Stimulated activated CD8-positive, alpha-beta memory T cell treated with anti-CD3 and anti-CD28 coated beads, Interleukin-12 subunit alpha, Interleukin-12 subunit beta, amount 100 ng/mL, for 4 hours (primary cell): ENCODE measurements at regions not wholly inside any gene's neighbourhood (a gene's known extent, or its start where the extent isn't known, plus 50 kb on each side); places are given as distances from the start of the nearest gene placed in this dataset.

Source experiments
- DNase-seq: peaks from one replicate; pipeline ENCODE4 v3.0.0-alpha.2; 2020; ENCODE audit warnings: low read depth

DNA sequence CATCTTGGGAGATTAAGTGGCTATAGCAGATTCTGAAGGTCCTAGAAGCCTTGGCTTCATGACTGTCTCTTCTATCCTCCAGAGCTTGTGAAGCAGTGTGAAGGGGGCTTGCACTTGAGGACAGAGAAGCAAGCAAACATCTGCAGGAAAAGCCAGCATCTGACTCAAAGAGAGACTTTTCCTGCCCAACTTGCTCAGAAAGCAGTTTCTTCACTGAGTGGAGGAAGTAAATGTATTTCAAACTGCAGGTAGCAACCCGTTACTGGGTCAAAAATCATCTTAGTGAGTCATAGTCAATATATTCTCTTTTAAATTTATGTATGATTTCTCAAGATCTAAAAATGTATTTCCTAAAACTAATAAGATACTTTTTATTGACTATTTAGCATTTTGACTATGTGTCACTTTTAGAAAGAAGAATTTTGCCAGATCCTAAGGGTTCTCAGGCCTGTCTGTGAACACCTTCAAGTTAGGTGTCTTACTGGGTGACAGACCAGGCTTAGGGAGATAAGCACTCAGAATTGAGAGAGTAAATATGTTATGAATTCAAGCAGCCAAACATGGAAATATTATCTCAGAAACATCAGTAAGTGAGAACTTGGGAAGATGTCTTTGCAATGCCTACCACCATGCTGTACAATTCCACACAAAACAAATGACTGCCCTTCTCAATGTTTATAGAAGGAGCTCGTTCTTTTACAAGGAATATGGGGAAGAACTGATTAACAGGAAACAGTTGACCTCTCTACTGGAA lies 72.6 kb upstream of the DMAC1 start:
- no peak for DNase-seq

DNA sequence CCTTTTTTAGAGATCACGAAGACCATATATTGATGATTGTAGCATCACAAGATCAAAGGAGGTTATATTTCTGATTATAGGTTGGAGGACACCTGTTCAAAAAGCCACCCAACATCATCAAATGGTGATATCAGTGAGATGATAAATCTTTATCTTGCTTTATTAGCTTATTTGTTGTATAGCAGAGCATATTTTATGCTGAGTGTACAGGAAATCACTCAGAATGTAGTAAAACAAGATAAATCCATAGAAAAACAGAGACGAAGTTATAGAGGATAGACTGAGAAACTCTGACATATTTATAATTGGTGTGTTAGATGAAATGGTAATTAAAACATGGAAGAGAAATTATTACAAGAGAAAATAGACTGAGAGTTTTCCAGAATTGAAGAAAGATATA lies 69.8 kb upstream of the DMAC1 start:
- no peak for DNase-seq

DNA sequence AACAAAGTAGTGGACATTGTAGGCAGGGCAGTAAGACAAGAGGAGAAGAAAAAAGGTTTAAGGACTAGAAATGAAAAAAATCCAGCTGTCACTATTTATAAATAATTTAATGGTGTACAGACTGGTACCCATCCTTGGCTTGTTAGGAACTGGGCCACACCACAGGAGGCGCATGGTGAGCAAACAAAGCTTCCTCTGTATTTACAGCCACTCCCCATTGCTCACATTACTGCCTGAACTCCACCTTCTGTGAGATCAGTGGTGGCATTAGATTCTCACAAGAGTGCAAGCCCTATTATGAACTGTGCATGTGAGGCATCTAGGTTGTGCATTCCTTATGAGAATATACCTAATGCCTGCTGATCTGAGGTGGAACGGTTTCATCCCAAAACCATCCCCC lies 62.6 kb upstream of the DMAC1 start:
- no peak for DNase-seq

DNA sequence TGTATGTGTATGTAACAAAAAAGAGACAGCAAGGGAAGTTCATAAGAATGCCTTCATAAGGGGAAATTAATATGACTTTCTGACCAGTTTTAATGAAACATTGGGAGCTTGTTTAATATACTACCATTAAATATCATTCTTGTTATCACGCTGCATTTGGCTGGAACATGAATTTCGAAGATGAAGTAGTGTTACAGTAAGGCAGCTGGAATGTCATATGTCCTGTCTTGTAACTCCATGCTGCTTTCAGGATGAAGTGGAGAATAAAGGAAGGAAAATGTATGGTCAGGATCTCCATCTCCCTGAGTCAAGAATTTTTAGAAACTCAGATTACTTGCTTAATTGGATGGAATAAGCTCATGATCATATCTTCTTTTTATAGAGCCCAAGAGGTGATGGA lies 61.5 kb upstream of the DMAC1 start:
- DNase-seq, result no peak

DNA sequence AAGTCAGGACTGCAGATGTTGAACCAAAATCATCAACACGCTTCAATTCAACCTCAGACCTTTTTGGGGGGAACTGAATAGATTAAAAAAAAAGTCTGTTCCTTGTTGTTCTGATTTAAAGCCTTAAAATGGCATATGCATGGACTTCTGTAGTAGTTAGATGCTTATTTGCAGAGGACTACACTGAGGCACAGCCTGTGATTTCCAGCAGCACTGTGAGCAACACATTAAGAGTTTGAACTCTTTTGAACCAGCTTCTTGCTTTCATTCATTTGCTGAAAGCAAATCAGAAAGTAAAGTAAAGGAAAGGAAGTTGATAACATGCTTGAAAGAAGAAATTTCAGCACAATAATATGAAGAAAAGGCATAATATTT lies 60.7 kb upstream of the DMAC1 start:
- no peak for DNase-seq

DNA sequence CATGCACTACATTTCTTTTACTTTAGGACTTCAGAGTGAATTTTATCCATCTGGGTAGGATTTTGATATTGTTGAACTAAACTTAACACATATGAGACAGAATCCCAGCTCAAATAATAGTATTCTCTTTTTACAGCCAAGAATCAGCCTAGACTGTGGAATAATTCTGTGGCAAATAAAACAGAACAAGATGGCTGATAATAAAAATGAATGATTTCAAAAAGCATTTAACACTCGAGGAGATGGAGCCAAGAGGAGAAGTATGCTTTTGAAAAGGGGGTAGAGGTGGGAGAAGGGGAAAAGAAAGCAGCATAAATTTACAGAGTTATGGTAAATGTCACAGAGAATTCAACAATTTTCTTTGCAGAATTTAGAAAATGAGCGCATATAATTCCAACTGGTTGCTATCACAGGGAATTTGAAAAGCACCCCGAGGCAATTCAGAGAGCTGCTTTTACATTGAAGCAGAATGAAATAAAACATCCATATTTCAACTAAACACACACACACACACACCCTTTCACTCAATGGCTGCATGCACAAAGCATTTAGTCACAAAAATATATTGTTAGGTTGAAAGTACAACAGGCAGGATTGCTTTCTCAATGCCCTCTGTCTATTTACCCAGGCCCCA lies 60.2 kb upstream of the DMAC1 start:
- no peak for DNase-seq

DNA sequence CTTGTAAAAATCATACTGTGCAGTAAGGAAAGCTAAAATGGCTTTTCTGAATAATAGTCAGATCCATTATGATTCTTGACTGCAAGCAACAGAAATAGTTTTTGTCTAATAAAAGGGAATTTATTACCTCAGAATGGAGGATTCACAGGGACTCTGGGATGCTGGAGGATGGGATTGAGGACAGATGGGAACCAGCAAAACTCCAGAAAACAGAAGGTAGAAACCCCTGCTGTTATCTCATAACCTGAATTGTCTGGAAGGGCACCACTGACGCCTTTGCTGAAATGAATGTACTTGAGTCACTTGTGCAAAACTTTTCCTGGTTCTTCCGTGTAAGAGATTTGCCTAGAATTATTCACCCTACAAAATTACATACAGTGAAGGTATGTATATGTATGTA lies 58.6 kb upstream of the DMAC1 start:
- no peak for DNase-seq

DNA sequence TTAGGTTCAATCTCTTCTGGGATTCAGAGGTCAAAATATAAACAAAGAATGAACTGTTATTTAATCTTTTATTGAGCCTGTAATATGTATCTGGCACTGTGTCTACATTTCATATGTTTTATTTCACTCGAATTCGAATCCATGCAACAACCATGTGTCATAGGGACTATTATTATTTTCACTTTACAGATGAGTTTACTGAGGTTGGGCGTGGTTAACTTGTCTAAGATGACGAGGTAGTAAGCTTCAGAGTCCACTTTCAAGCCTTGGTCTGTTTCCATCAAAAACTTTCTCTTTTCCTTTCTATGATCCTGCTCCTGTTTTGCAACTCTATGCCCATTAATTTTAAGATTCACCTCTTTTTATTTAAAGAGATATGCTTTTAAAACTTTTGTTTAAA lies 55.2 kb upstream of the DMAC1 start:
- no peak for DNase-seq
